ENCODE measurements at regions not wholly inside any gene's neighbourhood (a gene's known extent, or its start where the extent isn't known, plus 50 kb on each side); places are given as distances from the start of the nearest gene placed in this dataset.

- no peaks in the 10 kb centered on the region for H3K9me3 Mint-ChIP-seq
- H3K36me3 ChIP-seq (ENCODE audit: control insufficient read depth in 2 of 2, extremely low read depth in 1 of 2, insufficient read depth in 1 of 2, low read length in 1 of 2) = no peaks in the 10 kb centered on the region
- no peak overlapping the region for H3K4me3 Mint-ChIP-seq
- ChIA-PET CTCF (interaction anchor here in 1 of 2 donors (0.5 to 0.9 kb wide), 2 partner anchors 10 to 683 kb away, joined by 3 to 9 read pairs; no protein-coding TSS in a partner anchor), POLR2A (no interaction called here)
- peaks cover 5 to 78% of the 10 kb centered on the region in 2 experiments for H3K27me3 ChIP-seq (replicated peaks in 1 of 2; ENCODE audit: control insufficient read depth in 2 of 2, extremely low read depth in 1 of 2, insufficient read depth in 2 of 2, low read length in 1 of 2)
- H3K27ac ChIP-seq (ENCODE audit: low read length) = no peak overlapping the region
- ATAC-seq (replicated peaks in 1 of 4) (no peak), DNase-seq (no peak)
- no peaks in the 10 kb centered on the region for H3K9me3 ChIP-seq
- peaks cover 0 to 16% of the 10 kb centered on the region in 2 experiments for H3K4me1 ChIP-seq (ENCODE audit: control insufficient read depth in 1 of 2, extremely low read depth in 1 of 2, insufficient read depth in 2 of 2, low read length in 2 of 2)
- peaks cover 12 to 20% (median 15%) of the 10 kb centered on the region in 3 donors for H3K4me1 Mint-ChIP-seq
- H3K4me3 ChIP-seq (ENCODE audit: control insufficient read depth in 1 of 2, extremely low read depth in 1 of 2, low read length in 1 of 2) = no peak overlapping the region
- WGBS (ENCODE audit: insufficient coverage) = 58% methylated on average over 2 of the region's 5 CpGs
- no peaks in the 10 kb centered on the region for H3K36me3 Mint-ChIP-seq
- no peak overlapping the region for H3K27ac Mint-ChIP-seq
- peaks cover 27 to 55% of the 10 kb centered on the region in 2 donors for H3K27me3 Mint-ChIP-seq
Observed at GRCh38 chr1:10870493-10871096, 74.1 kb upstream of the CASZ1 start.

- Mint-ChIP-seq H3K4me1 (no peaks in the 10 kb centered on the region), H3K4me3 (no peak overlapping the region), H3K27me3 (peaks cover 18 to 43% of the 10 kb centered on the region in 2 donors), H3K36me3 (no peaks in the 10 kb centered on the region), H3K9me3 (no peaks in the 10 kb centered on the region), H3K27ac (no peak overlapping the region)
- Histone ChIP-seq H3K27ac (ENCODE audit: low read length) (no peak overlapping the region), H3K36me3 (ENCODE audit: control insufficient read depth in 2 of 2, extremely low read depth in 1 of 2, insufficient read depth in 1 of 2, low read length in 1 of 2) (no peaks in the 10 kb centered on the region), H3K27me3 (replicated peaks in 1 of 2; ENCODE audit: control insufficient read depth in 2 of 2, extremely low read depth in 1 of 2, insufficient read depth in 2 of 2, low read length in 1 of 2) (peaks cover 2 to 71% of the 10 kb centered on the region in 2 experiments), H3K4me3 (ENCODE audit: control insufficient read depth in 1 of 2, extremely low read depth in 1 of 2, low read length in 1 of 2) (no peak overlapping the region), H3K9me3 (no peaks in the 10 kb centered on the region), H3K4me1 (ENCODE audit: control insufficient read depth in 1 of 2, extremely low read depth in 1 of 2, insufficient read depth in 2 of 2, low read length in 2 of 2) (no peaks in the 10 kb centered on the region)
- 82% methylated on average over 3 of the region's 6 CpGs for WGBS (ENCODE audit: insufficient coverage)
- ChIA-PET CTCF (interaction anchor here in 1 of 2 donors (0.5 kb wide), 1 partner anchor 64 kb away, joined by 3 read pairs; no protein-coding TSS in a partner anchor), POLR2A (no interaction called here)
- DNase-seq (no peak), ATAC-seq (replicated peaks in 1 of 4) (no peak)
Observed at GRCh38 chr1:10873189-10873588, 76.7 kb upstream of the CASZ1 start.

DNA sequence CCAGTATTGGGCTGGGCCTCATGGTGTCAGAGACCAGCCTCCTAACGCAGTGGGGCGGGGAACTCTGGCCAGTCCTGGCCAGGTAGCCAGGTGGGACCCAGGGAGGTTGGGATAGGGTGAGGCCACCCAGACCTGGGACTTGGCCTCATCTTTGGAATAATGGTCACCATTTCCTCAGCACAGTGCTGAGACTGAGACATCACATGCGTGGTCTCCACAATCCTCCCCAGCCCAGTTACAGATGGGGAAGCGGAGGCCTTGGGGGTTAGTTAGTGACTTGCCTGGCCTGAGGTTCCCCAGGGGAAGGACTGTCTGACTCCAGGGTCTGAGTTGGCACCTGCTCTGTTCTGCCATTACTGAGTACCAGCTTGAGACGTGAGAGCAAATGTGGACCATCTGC, 77.9 kb upstream of the CASZ1 start:
- no peaks in the 10 kb centered on the region for H3K9me3 Mint-ChIP-seq
- no peak overlapping the region for H3K27ac Mint-ChIP-seq
- CTCF ChIA-PET = no interaction called here
- Histone ChIP-seq H3K9me3 (no peaks in the 10 kb centered on the region), H3K4me3 (ENCODE audit: control insufficient read depth in 1 of 2, extremely low read depth in 1 of 2, low read length in 1 of 2) (no peak overlapping the region), H3K27me3 (replicated peaks in 1 of 2; ENCODE audit: control insufficient read depth in 2 of 2, extremely low read depth in 1 of 2, insufficient read depth in 2 of 2, low read length in 1 of 2) (peaks cover 0 to 64% of the 10 kb centered on the region in 2 experiments), H3K4me1 (ENCODE audit: control insufficient read depth in 1 of 2, extremely low read depth in 1 of 2, insufficient read depth in 2 of 2, low read length in 2 of 2) (no peaks in the 10 kb centered on the region), H3K36me3 (ENCODE audit: control insufficient read depth in 2 of 2, extremely low read depth in 1 of 2, insufficient read depth in 1 of 2, low read length in 1 of 2) (no peaks in the 10 kb centered on the region), H3K27ac (ENCODE audit: low read length) (no peak overlapping the region)
- no peaks in the 10 kb centered on the region for H3K36me3 Mint-ChIP-seq
- DNase-seq (no peak), ATAC-seq (replicated peaks in 1 of 4) (no peak)
- H3K4me3 Mint-ChIP-seq = no peak overlapping the region
- no peaks in the 10 kb centered on the region for H3K4me1 Mint-ChIP-seq
- H3K27me3 Mint-ChIP-seq = peaks cover 14 to 32% of the 10 kb centered on the region in 2 donors
- 97% methylated on average over 5 of the region's 5 CpGs for WGBS (ENCODE audit: insufficient coverage)
- POLR2A ChIA-PET = no interaction called here

DNA sequence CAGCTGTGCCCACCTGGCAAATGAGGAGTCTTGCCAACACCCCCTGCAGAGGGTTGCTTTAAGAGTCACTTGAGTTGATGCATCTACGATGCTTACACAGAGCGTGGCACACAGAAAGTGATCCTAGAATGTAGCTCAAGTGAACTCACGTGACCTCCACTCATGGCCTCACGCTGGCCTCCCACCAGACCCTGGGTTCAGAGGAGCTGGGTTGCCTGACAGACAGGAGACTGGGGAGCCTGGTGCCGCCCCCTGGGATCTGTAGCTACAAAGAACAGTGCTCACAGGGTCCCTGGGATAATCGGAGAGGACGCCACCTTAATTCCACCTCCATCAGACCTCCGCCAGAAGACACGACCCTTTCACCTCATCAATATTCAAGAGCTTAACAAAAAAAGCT, 81.4 kb upstream of the CASZ1 start:
- no peak overlapping the region for H3K4me3 Mint-ChIP-seq
- whole genome bisulfite sequencing (ENCODE audit: insufficient coverage) = 87% methylated on average over 5 of the region's 9 CpGs
- no peaks in the 10 kb centered on the region for H3K9me3 Mint-ChIP-seq
- peaks cover 0 to 13% of the 10 kb centered on the region in 2 donors for H3K27me3 Mint-ChIP-seq
- no peak for ATAC-seq (replicated peaks in 1 of 4)
- no peaks in the 10 kb centered on the region for H3K36me3 ChIP-seq (ENCODE audit: control insufficient read depth in 2 of 2, extremely low read depth in 1 of 2, insufficient read depth in 1 of 2, low read length in 1 of 2)
- CTCF ChIA-PET = interaction anchor here in 1 of 2 donors (0.6 kb wide), 1 partner anchor 28 kb away, joined by 3 read pairs; no protein-coding TSS in a partner anchor
- H3K9me3 ChIP-seq = no peaks in the 10 kb centered on the region
- no peak for DNase-seq
- peaks cover 0 to 50% of the 10 kb centered on the region in 2 experiments for H3K27me3 ChIP-seq (replicated peaks in 1 of 2; ENCODE audit: control insufficient read depth in 2 of 2, extremely low read depth in 1 of 2, insufficient read depth in 2 of 2, low read length in 1 of 2)
- no peak overlapping the region for H3K27ac ChIP-seq (ENCODE audit: low read length)
- no peak overlapping the region for H3K27ac Mint-ChIP-seq
- H3K4me1 ChIP-seq (ENCODE audit: control insufficient read depth in 1 of 2, extremely low read depth in 1 of 2, insufficient read depth in 2 of 2, low read length in 2 of 2) = no peaks in the 10 kb centered on the region
- no peaks in the 10 kb centered on the region for H3K4me1 Mint-ChIP-seq
- H3K36me3 Mint-ChIP-seq = no peaks in the 10 kb centered on the region
- H3K4me3 ChIP-seq (ENCODE audit: control insufficient read depth in 1 of 2, extremely low read depth in 1 of 2, low read length in 1 of 2) = no peak overlapping the region
- POLR2A ChIA-PET = interaction anchor here in 1 of 2 donors (0.5 kb wide), 1 partner anchor 81 kb away, joined by 4 read pairs; no protein-coding TSS in a partner anchor

- CTCF ChIA-PET = interaction anchor here in 1 of 2 donors (0.6 kb wide), 1 partner anchor 28 kb away, joined by 3 read pairs; no protein-coding TSS in a partner anchor
- no peaks in the 10 kb centered on the region for H3K4me1 Mint-ChIP-seq
- peaks cover 0 to 10% of the 10 kb centered on the region in 2 donors for H3K27me3 Mint-ChIP-seq
- Histone ChIP-seq H3K27me3 (replicated peaks in 1 of 2; ENCODE audit: control insufficient read depth in 2 of 2, extremely low read depth in 1 of 2, insufficient read depth in 2 of 2, low read length in 1 of 2) (peaks cover 0 to 45% of the 10 kb centered on the region in 2 experiments), H3K4me3 (ENCODE audit: control insufficient read depth in 1 of 2, extremely low read depth in 1 of 2, low read length in 1 of 2) (no peak overlapping the region), H3K36me3 (ENCODE audit: control insufficient read depth in 2 of 2, extremely low read depth in 1 of 2, insufficient read depth in 1 of 2, low read length in 1 of 2) (no peaks in the 10 kb centered on the region), H3K9me3 (no peaks in the 10 kb centered on the region), H3K4me1 (ENCODE audit: control insufficient read depth in 1 of 2, extremely low read depth in 1 of 2, insufficient read depth in 2 of 2, low read length in 2 of 2) (no peaks in the 10 kb centered on the region), H3K27ac (ENCODE audit: low read length) (no peak overlapping the region)
- ATAC-seq (replicated peaks in 1 of 4) (no peak), DNase-seq (no peak)
- no peaks in the 10 kb centered on the region for H3K36me3 Mint-ChIP-seq
- WGBS (ENCODE audit: insufficient coverage) = 97% methylated on average over 6 of the region's 7 CpGs
- no peak overlapping the region for H3K27ac Mint-ChIP-seq
- no peaks in the 10 kb centered on the region for H3K9me3 Mint-ChIP-seq
- POLR2A ChIA-PET = no interaction called here
- no peak overlapping the region for H3K4me3 Mint-ChIP-seq
Observed at GRCh38 chr1:10878469-10878868, 82.0 kb upstream of the CASZ1 start.

- Histone ChIP-seq H3K4me3 (ENCODE audit: control insufficient read depth in 1 of 2, extremely low read depth in 1 of 2, low read length in 1 of 2) (no peak overlapping the region), H3K27ac (ENCODE audit: low read length) (no peak overlapping the region), H3K36me3 (ENCODE audit: control insufficient read depth in 2 of 2, extremely low read depth in 1 of 2, insufficient read depth in 1 of 2, low read length in 1 of 2) (no peaks in the 10 kb centered on the region), H3K9me3 (no peaks in the 10 kb centered on the region), H3K4me1 (ENCODE audit: control insufficient read depth in 1 of 2, extremely low read depth in 1 of 2, insufficient read depth in 2 of 2, low read length in 2 of 2) (no peaks in the 10 kb centered on the region), H3K27me3 (replicated peaks in 1 of 2; ENCODE audit: control insufficient read depth in 2 of 2, extremely low read depth in 1 of 2, insufficient read depth in 2 of 2, low read length in 1 of 2) (peaks cover 0 to 36% of the 10 kb centered on the region in 2 experiments)
- ChIA-PET CTCF (interaction anchor here (0.8 kb wide), 2 partner anchors 10 to 11 kb away, joined by 3 to 4 read pairs; no protein-coding TSS in a partner anchor), POLR2A (no interaction called here)
- H3K4me1 Mint-ChIP-seq = no peaks in the 10 kb centered on the region
- H3K36me3 Mint-ChIP-seq = no peaks in the 10 kb centered on the region
- no peak for DNase-seq
- no peak for ATAC-seq (replicated peaks in 1 of 4)
- H3K4me3 Mint-ChIP-seq = no peak overlapping the region
- peaks cover 0 to 11% of the 10 kb centered on the region in 2 donors for H3K27me3 Mint-ChIP-seq
- H3K9me3 Mint-ChIP-seq = no peaks in the 10 kb centered on the region
- WGBS (ENCODE audit: insufficient coverage) = 88% methylated on average over 2 of the region's 7 CpGs
- no peak overlapping the region for H3K27ac Mint-ChIP-seq
Observed at GRCh38 chr1:10880063-10880462, 83.6 kb upstream of the CASZ1 start.
